ENCODE measurements at regions not wholly inside any gene's neighbourhood (a gene's known extent, or its start where the extent isn't known, plus 50 kb on each side); places are given as distances from the start of the nearest gene placed in this dataset.

- TF ChIP-seq Cebpa-rat (IDR thresholded peaks at IDR 0.05), result no peak
- Histone ChIP-seq H3K36me3 (no peaks in the 10 kb centered on the region), H4K20me1 (no peaks in the 10 kb centered on the region), H3K27me3 (no peaks in the 10 kb centered on the region), H3K9ac (no peak overlapping the region), H3K9me3 (replicated peaks in 1 of 11) (peaks cover 0 to 12% (median 4%) of the 10 kb centered on the region in 11 experiments; a peak in 7 of 22 replicates), H3K27ac (no peak overlapping the region), H3K4me3 (no peak overlapping the region), H3K4me2 (no peak overlapping the region), H3K4me1 (peaks cover 0 to 16% (median 2%) of the 10 kb centered on the region in 10 experiments; a peak in 4 of 20 replicates)
These were observed 385.3 kb upstream of the SULF2 start for GRCh38 chr20:48170625-48171024.

GRCh38 chr20:48169650-48170225, 384.5 kb upstream of the SULF2 start:
- no peaks in the 10 kb centered on the region for H3K27me3 ChIP-seq
- H3K4me2 ChIP-seq, result no peak overlapping the region
- H3K4me3 ChIP-seq, result no peak overlapping the region
- H3K9me3 ChIP-seq (replicated peaks in 1 of 11), result peaks cover 0 to 12% (median 4%) of the 10 kb centered on the region in 11 experiments; a peak in 7 of 22 replicates
- no peak overlapping the region for H3K9ac ChIP-seq
- no peaks in the 10 kb centered on the region for H3K36me3 ChIP-seq
- TF ChIP-seq Cebpa-rat (IDR thresholded peaks at IDR 0.05), result no peak
- no peak overlapping the region for H3K27ac ChIP-seq
- peaks cover 0 to 16% (median 2%) of the 10 kb centered on the region in 10 experiments; a peak in 4 of 20 replicates for H3K4me1 ChIP-seq
- H4K20me1 ChIP-seq, result no peaks in the 10 kb centered on the region

- no peak overlapping the region for H3K27ac ChIP-seq
These were observed 381.0 kb upstream of the SULF2 start for GRCh38 chr20:48166082-48166835.

GRCh38 chr20:48165401-48165685, 380.1 kb upstream of the SULF2 start:
- no peaks in the 10 kb centered on the region for H3K9me3 ChIP-seq (replicated peaks in 1 of 11)
- no peaks in the 10 kb centered on the region for H3K27me3 ChIP-seq
- H3K4me1 ChIP-seq, result peaks cover 0 to 10% (median 5%) of the 10 kb centered on the region in 10 experiments; a peak in 4 of 20 replicates
- no peak overlapping the region for H3K9ac ChIP-seq
- H3K4me3 ChIP-seq, result no peak overlapping the region
- no peak overlapping the region for H3K27ac ChIP-seq
- TF ChIP-seq Cebpa-rat (IDR thresholded peaks at IDR 0.05), result no peak
- H3K36me3 ChIP-seq, result no peaks in the 10 kb centered on the region
- no peak overlapping the region for H3K4me2 ChIP-seq
- H4K20me1 ChIP-seq, result no peaks in the 10 kb centered on the region

More at GRCh38 chr20:48166082-48166835, 381.0 kb upstream of the SULF2 start:
- Histone ChIP-seq H3K4me3 (no peak overlapping the region), H3K4me1 (peaks cover 0 to 16% (median 3%) of the 10 kb centered on the region in 10 experiments; a peak in 5 of 20 replicates), H3K9ac (no peak overlapping the region), H3K9me3 (replicated peaks in 1 of 11) (no peaks in the 10 kb centered on the region), H3K27me3 (no peaks in the 10 kb centered on the region), H4K20me1 (no peaks in the 10 kb centered on the region), H3K4me2 (0 out of 22 replicates have a peak overlapping the region, but pooled peaks of 1 of the 11 experiments have one; percentile 1), H3K36me3 (no peaks in the 10 kb centered on the region)
- TF ChIP-seq Cebpa-rat (IDR thresholded peaks at IDR 0.05), result no peak

GRCh38 chr20:48164566-48165400, 379.5 kb upstream of the SULF2 start:
- Histone ChIP-seq H3K9ac (no peak overlapping the region), H3K9me3 (replicated peaks in 1 of 11) (no peaks in the 10 kb centered on the region), H3K27me3 (no peaks in the 10 kb centered on the region), H3K27ac (no peak overlapping the region), H3K4me3 (no peak overlapping the region), H3K36me3 (no peaks in the 10 kb centered on the region), H4K20me1 (no peaks in the 10 kb centered on the region), H3K4me2 (no peak overlapping the region), H3K4me1 (peaks cover 0 to 10% (median 5%) of the 10 kb centered on the region in 10 experiments; a peak in 4 of 20 replicates)
- TF ChIP-seq Cebpa-rat (IDR thresholded peaks at IDR 0.05), result no peak

- Histone ChIP-seq H3K27me3 (no peaks in the 10 kb centered on the region), H4K20me1 (no peaks in the 10 kb centered on the region), H3K4me3 (no peak overlapping the region), H3K36me3 (no peaks in the 10 kb centered on the region), H3K9ac (no peak overlapping the region), H3K4me1 (peaks cover 0 to 10% (median 5%) of the 10 kb centered on the region in 10 experiments; a peak in 4 of 20 replicates), H3K9me3 (replicated peaks in 1 of 11) (no peaks in the 10 kb centered on the region), H3K4me2 (no peak overlapping the region), H3K27ac (no peak overlapping the region)
- TF ChIP-seq Cebpa-rat (IDR thresholded peaks at IDR 0.05), result no peak
These were observed 378.8 kb upstream of the SULF2 start for GRCh38 chr20:48164034-48164433.

- H4K20me1 ChIP-seq, result no peaks in the 10 kb centered on the region
- H3K27ac ChIP-seq, result no peak overlapping the region
- H3K4me1 ChIP-seq, result peaks cover 0 to 10% (median 5%) of the 10 kb centered on the region in 10 experiments; a peak in 4 of 20 replicates
- H3K9ac ChIP-seq, result no peak overlapping the region
- H3K4me3 ChIP-seq, result no peak overlapping the region
- no peak for TF ChIP-seq Cebpa-rat (IDR thresholded peaks at IDR 0.05)
- H3K4me2 ChIP-seq, result no peak overlapping the region
- no peaks in the 10 kb centered on the region for H3K27me3 ChIP-seq
- H3K36me3 ChIP-seq, result no peaks in the 10 kb centered on the region
- no peaks in the 10 kb centered on the region for H3K9me3 ChIP-seq (replicated peaks in 1 of 11)
These were observed 378.2 kb upstream of the SULF2 start for GRCh38 chr20:48163505-48163904.

GRCh38 chr20:48162621-48163020, 377.3 kb upstream of the SULF2 start:
- Histone ChIP-seq H3K36me3 (no peaks in the 10 kb centered on the region), H3K27ac (no peak overlapping the region), H4K20me1 (no peaks in the 10 kb centered on the region), H3K9me3 (replicated peaks in 1 of 11) (peaks cover 0 to 1% (median 0%) of the 10 kb centered on the region in 11 experiments; a peak in 4 of 22 replicates), H3K9ac (no peak overlapping the region), H3K4me1 (peaks cover 0 to 10% (median 5%) of the 10 kb centered on the region in 10 experiments; a peak in 4 of 20 replicates), H3K4me3 (no peak overlapping the region), H3K27me3 (no peaks in the 10 kb centered on the region), H3K4me2 (no peak overlapping the region)
- no peak for TF ChIP-seq Cebpa-rat (IDR thresholded peaks at IDR 0.05)

All from BLaER1 treated with 17β-estradiol and CSF1 and Interleukin-3, amounts not matched to agents 10 nM and 100 nM (cell line).